HG03354 (cell line): ENCODE measurements at regions not wholly inside any gene's neighbourhood (a gene's known extent, or its start where the extent isn't known, plus 50 kb on each side); places are given as distances from the start of the nearest gene placed in this dataset.
A peak's percentile ranks its signal among the peaks of the same experiment; 100 is the strongest.
"Not testable (repeated sequence)": the region's sequence is repeated elsewhere in the genome, so short reads cannot be mapped to it uniquely, and the experiment has no call there.

Experiments
- ATAC-seq: cut with Tn5 transposase; IDR thresholded peaks from one replicate; pipeline ENCODE4 v1.9.1; 2021; ENCODE audit warnings: mild to moderate bottlenecking; ENCODE audit not compliant: unreplicated experiment, poor library complexity, severe bottlenecking

DNA sequence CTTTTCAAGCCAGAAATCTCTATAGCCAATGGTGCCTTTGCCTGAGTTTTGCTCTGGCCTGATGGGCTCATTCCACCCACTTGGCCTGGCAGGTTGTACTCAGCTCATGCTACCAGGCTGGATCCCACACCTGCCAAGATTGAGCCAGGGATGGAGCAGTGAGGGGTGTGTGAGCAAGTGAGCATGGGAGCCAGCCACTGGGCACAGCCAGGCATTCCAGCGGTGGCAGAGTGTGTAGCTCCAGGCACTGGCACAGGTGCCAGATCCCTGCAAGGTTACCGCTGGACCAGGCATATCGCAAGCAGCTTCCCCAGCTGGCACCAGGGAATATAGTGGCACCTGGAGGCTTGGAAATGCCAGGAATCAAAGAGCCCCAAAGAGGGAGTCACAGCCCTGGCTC, 2395.6 kb upstream of the C9orf72 start:
- no peak for ATAC-seq

DNA sequence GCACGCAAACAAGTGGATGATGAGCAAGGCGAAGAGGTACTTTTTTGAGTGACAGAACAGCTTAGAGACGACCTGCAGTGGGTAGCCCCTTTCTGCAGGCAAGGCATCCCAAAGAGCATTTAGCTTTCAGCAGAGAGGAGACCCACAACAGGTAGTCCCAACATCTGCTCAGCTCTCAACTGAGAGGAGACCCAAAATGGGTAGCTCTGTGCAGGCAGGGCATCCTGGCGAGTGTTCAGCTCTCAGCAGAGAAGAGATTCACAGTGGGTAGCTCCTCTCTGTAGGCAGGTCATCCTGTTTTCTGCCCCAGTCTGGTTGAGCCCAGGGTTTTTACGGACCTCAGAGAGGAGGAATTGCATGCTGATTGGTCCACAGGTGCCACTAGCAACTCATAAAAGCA, 2396.1 kb upstream of the C9orf72 start:
- ATAC-seq: no peak

DNA sequence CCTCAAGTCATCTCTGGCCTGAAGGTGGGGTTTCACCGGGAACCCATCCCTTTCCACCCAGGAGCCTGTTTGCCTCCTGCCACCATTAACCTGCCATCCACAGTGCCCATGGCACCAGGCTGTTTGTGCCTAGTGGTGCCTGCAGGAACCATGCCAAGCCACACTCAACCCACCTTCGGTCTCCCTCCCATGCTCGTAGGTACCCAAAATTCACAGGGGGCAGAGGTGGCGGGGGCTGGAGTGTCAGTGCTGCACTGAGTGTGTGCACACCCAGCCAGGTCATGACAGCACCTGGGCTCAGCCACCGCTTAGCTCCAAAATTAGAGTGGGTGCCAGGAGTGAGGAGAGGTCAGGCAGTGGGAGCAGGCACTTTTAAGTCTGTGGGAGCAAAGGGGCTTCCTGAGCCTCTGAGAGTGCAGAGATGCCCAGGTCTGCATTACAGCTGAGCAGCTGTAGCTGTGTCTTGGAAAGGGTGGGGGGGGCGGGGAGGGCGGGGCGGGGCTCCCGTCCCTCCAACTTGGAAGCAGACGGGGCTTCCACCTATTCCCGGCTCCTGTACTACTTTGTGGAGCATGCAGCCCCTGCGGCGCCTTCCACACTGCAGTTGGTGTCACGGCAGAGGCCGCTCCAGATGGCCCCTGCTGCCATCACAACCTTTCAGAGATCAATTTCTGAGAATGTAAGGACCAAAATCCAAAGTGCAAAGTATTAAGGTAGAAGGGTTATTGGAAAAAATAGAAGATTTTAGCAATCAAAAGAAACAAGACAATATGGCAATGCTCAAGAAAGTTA, 2396.8 kb upstream of the C9orf72 start:
- no peak for ATAC-seq

DNA sequence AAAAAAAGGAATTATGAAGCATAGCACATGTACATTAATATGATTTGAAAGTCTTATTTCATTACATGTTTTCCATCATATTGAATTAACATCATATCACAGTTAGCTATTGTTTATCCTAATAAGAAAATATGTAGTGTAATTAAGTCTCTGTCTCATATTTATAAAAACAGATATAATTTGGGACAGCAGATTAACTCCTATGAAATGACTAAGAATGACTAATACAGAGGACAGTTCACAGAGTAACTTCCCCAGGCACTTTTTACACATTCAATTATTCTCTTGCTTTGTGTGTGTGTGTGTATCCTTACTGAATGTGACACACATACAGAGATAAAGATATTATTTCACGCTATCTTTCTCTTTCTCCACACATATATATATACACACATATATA, 2400.9 kb upstream of the C9orf72 start:
- no peak for ATAC-seq

DNA sequence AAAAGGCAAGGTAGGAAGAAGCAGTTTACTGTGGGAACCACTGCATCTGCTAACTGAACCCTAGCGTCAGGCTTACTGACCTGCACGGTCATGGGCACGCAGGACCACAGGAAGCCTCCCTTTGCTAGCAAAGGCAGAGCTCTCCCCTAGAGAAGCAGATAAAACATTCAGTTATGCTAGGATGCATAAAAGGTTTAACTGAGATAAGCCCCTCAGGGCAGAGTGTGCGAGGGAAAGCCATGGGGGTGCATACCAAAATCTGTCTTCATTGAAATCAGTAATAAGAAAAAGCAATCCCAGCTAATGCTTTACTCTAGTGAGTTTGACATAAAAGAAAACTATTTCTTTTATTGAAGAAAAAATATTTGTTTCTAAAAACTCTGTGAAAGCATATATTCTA, 2403.7 kb upstream of the C9orf72 start:
- no peak for ATAC-seq

DNA sequence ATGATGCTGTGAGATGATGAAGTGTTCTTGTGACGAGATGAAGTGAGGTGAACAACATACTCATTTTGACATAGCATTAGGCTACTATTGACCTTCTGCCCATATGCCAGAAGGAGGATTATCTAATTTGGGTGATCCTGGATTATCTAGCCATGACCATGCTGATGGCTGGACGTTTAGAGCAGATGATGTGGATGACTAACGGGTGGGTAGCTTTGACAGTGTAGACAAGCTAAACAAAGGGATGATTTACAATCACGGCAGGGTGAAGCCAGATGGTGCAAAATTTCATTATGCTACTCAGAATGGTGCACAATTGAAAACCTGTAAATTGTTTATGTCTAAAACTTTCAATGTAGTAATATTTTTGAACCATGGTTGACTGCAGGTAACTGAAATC, 2403.4 kb upstream of the ACO1 start:
- ATAC-seq: no peak

DNA sequence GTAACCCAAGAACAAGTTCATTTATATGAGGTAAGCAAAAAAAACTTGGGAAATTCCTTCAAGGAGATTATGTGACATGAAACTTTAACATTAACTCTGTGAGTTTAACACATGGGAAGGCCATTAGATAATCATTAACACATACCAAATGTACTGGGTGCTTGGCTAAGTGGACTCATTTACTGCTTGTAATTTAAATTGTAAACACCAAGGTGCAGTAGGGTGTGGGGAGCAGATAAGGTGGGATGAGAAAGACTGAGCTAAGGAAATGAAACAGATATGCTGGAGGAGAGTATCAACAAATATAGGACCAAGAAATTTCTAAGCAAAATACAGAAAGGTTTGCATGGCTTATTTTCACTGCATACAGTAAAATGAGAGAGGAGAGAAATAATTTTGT, 2384.8 kb upstream of the ACO1 start:
- no peak for ATAC-seq

DNA sequence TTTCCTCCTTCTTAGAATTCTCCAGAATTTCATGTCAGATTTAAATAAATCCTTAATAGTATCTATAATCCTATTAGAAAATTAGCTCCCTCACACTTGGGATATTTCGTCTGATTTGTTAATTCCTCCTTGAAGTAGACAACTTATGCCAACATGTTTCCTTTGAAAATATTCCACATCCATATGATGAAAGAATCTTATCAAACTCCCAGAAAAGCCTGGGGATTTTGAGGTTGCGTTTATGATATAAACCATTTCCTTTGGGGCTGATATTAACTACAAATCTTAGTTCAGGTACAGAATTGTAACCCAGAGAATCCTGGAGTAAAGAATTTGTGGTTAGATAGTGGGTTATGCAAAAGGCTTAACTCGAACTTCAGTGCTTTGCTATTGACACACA, 2373.8 kb upstream of the ACO1 start:
- no peak for ATAC-seq

DNA sequence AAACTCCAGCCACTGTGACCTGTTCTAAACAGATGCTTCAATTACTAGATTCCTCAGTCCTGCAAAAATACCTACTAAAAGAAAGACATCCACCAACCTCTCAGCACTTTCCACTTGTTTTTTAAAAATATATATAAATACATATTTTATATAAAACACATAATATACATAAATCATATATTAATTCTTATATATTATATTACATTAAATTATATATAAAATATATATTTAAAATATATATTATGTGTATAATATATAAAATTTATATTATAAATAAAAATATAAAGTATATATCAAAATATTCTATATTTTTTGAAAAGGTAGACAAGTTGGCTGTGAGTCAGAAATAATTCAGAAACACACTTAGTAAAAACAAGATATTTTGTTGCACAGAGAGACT, 2371.8 kb upstream of the ACO1 start:
- ATAC-seq: no peak

DNA sequence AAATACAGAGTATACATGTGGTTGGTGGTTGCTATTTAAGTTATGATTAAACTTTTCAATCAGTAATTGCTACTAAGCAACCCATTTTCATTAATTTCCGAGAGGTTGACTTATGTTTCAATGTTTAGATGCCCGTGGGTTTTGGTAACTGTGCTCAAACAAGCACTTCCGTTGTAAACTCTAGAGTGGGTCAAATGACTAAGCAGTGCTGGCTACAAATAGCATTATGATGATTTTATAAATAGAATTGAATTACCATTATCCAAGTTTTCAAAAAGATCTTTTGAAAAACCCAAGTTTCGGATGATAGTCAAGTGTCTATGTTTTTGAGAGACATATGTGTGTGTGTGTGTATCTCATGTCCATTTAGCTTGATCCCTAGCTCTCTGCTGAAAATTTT, 2369.4 kb upstream of the ACO1 start:
- no peak for ATAC-seq

DNA sequence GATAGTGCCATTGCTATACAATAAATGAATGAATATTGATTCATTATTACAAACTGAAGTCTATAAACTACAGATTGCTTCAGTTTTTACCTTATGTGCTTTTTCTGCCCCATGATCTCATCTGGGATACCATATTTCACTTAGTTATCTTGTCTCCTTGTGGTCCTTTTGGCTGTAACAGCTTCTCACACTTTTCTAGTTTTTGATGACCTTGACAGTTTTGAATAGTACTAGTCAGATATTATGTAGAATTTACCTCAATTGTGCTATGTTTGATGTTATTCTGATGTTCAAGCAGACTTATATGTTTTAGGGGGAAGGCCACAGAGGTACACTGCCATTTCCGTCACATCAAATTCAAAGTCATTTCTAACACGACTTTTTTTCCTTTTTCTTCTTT, 2364.3 kb upstream of the ACO1 start:
- no peak for ATAC-seq

DNA sequence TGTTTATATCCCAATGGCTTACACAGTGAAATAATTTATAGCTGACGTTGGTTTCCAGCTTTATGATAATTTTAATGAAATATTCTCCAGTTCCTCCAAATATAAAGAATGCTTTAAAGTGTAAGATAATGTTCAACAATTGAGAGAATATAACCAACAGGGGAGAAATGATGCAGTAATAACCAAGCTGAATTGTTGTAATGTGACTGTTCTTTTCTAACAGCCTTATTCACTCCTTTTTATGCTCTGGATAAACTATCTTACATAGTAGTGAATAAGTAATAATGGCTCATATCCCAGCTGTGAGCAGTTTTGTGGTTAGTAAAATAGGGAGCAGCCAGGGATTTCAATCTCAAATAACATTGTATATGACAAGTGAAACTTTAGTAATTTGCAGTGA, 2348.7 kb upstream of the ACO1 start:
- no peak for ATAC-seq

DNA sequence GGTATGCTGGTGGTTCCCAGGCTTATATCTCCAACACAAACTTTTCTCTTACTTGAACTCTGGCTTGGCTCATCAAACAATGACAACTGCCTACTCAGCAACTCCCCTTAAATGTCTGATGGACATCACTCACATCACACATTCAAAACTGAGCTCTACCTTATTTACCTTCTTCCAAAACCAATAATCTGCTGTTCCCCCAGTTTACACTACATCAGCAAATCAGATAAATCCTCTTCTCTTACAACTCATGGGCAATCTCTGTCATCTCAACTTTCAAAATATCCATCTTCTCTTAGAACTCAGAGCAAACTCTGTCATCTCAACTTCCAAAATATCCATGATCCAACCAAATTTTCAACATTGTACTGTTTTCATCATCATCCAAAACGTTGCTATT, 2347.9 kb upstream of the ACO1 start:
- ATAC-seq: no peak

DNA sequence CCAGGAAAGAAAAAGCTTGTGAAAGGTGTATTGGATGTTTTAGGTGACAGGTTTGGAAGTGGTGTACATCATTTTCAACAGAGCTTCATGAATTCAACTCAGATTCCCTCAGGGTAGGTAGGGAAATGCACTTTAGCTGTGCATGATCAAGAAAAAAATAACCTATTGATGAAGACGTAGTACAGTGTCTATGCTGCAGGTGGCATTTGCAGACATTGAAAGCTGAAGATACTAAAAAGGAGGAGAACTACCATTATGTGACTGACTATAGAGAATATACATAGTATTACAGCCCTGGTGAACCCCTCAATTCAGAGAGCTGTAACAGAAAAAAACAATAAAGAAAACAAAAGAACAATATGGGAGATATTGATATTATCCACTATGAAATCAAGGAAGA, 2344.7 kb upstream of the ACO1 start:
- ATAC-seq: no peak

DNA sequence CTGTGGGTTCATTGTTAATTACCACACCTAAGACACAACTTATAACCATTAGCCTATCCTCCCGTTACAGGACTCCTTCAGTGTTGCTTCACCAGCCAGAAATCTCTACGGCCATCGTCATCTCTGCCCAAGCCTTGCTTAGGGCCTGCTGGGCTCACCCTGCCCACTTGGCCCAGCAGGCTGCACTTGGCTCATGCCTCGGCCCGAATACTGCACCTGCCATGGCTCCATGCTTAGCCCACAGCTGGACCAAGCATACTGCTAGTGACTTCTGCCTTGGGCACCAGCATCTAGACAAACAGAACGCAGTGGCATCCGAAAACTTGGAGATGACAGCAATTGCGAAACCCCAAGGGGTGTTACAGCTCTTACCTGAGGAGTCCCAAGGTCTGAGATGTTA, 2336.0 kb upstream of the ACO1 start:
- no peak for ATAC-seq

DNA sequence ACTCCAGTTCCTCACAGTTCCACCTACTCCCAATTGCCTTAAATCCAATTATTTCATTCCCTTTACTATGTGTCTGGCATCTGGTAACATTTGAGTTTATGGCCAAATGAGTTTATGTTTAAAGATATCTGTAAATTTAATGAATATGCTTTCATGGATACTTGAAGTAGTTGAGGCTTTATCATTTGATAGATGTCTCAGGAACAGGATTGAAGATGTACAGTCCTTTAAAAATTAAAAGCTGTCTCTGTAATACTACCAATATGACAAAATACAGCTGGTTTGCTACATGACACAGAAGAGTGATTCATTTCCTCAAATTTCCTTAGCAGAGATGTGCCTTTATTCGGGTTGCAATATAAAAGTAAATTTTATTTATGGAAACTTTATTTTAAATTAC, 2326.0 kb upstream of the ACO1 start:
- no peak for ATAC-seq

DNA sequence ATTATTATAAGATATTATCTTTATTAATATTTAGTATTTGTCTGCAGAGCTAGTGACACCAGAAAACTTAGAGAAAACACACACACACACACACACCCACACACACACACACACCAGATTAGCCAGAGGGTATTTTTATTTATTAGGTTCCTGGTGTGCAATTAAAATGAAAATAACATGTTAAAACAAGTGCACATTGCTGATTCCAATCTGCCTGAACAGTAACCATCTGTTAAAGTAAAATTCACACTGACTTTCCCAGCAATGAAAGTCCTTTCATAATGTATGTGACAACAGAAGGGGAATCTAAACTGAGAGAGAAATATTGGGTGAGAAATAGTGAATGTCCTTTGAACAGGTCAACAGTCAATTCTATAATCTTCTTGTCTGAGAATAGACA, 2323.5 kb upstream of the ACO1 start:
- no peak for ATAC-seq

DNA sequence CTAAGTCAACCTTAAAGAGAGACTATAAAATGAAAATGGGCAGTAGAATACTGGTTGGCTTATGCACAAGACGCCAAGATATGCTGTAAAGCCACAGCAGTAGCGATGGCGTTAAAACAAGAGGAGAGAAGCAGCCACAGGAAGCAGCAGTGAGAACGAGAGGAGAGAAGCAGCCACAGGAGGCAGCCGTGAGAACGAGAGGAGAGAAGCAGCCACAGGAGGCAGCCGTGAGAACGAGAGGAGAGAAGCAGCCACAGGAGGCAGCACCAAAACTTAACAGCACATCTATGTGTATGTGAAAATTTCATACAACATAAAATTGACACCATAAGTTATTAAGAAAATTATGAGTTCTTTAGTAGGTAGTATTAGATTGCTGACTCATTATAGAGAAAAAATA, 2318.6 kb upstream of the ACO1 start:
- ATAC-seq: no peak

DNA sequence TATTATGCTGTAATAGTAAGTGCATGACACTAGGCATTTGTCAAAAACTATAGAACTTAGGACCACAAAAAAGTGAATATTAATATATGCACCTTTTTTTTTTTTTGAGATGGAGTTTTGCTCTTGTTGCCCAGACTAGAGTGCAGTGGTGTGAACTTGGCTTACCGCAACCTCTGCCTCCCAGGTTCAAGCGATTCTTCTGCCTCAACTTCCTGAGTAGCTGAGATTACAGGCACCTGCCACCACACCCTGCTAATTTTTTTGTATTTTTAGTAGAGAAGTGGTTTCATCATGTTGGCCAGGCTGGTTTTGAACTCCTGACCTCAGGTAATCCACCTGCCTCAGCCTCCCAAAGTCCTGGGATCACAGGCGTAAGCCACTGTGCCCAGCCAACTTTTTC, 2315.2 kb upstream of the ACO1 start:
- not testable (repeated sequence) for ATAC-seq

DNA sequence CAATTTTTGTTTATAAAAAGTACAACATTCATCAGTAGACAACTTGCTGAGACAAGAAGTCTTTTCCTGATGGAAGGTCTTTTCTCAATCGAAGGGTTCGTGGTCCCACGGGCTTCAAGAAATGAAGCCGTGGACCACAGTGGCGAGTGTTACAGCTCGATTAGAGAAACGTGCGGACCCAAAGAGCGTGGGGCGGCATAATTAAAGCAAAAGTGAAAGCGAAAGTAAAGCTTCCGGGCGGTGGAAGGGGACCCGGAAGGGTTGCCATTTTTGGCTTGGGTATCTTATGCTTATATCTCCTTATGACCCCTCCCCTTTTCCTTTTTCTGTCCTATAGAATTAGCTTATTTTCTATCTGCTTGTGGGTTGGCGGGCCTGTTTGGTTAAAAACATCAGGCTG, 2309.4 kb upstream of the ACO1 start:
- no peak for ATAC-seq

DNA sequence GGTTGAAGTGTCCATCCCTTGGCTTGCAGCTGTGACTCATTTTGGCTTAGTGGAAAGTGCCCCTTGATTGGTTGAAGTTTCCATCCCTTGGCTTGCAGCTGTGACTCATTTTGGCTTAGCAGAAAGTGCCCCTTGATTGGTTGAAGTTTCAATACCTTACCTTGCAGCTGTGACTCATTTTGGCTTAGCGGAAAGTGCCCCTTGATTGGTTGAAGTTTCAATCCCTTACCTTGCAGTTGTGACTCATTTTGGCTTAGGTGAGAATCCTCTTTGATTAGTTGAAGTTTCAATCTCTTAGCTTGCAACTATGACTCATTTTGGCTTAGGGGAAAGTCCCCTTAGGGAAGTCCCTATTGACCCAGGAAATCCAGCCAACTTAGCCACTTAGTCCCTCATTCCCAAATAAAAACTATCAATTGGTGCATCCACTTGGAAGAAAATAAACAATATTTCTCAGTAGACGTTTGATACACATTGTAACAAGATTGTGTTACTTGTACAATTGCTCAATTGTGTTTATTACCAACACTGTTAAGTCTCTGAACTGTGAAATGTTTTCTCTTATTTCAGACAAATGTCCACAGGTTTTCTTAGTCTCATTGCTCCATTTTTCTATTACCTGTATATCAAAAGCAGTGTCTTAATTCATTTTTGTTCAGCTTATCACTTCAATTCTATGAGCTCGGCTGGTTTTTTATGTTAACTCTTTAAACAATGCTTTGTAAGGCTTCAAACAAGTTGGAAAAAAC, 2308.8 kb upstream of the ACO1 start:
- peak; percentile 89 for ATAC-seq

DNA sequence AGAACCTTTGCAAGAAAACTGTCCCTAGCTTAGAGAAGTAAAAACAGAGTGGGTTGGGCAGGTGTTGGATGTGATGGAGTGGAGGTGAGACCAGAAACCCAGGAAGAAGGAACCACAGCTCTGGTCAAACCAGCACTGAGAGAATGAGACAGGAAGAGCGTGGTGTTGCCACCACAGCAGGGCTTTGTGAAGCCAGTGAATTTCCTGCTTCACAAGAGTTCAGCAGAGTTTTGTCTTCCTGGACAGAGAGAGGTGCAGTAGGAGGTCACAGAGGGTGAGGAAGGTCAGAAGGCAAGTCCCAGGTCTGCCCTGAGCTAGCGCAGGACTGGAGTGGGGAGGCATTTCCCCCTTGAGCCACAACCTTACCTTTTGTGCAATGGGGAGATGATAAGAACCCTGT, 2306.2 kb upstream of the ACO1 start:
- no peak for ATAC-seq
